Transverse colon (tissue), 4 donors: ENCODE measurements at regions not wholly inside any gene's neighbourhood (a gene's known extent, or its start where the extent isn't known, plus 50 kb on each side); places are given as distances from the start of the nearest gene placed in this dataset.
A peak's percentile ranks its signal among the peaks of the same experiment; 100 is the strongest.

Source experiments
- DNase-seq: peaks from one replicate; pipeline ENCODE4 v3.0.0-alpha.2; 2019
- H3K27ac ChIP-seq, 4 donors: fragments of 200-600 bp; sonication (generic); 2 replicates each; pipeline ENCODE4 v1.5.1; 2016 to 2018; ENCODE audit warnings: inconsistent platforms in 4 of 4
- H3K27me3 ChIP-seq: fragments of 200-600 bp; sonication (generic); 2 replicates; pipeline ENCODE4 v1.5.1; 2017; ENCODE audit warnings: inconsistent platforms
- H3K36me3 ChIP-seq, 4 donors: fragments of 200-600 bp; sonication (generic); 2 replicates each; pipeline ENCODE4 v1.5.1; 2017 to 2019; ENCODE audit warnings: inconsistent platforms in 4 of 4
- H3K4me1 ChIP-seq, 4 donors: fragments of 200-600 bp; sonication (generic); 2 replicates each; pipeline ENCODE4 v1.5.1; 2017 to 2020; ENCODE audit warnings: inconsistent platforms in 4 of 4
- H3K4me3 ChIP-seq, 4 donors: fragments of 200-600 bp; sonication (generic); 1 replicate in 1 of 4; 2 replicates in 3 of 4; pipeline versions ENCODE4 v1.5.1 to v1.6.1; 2017 to 2019; ENCODE audit warnings: inconsistent platforms in 4 of 4
- H3K9me3 ChIP-seq, 2 donors: fragments of 200-600 bp; sonication (generic); 2 replicates each; pipeline ENCODE4 v1.5.1; 2017 to 2019; ENCODE audit warnings: inconsistent platforms in 2 of 2
- CTCF ChIP-seq, 5 experiments: fragments of 200-600 bp in 3 of 5; fragments of 450-650 bp in 2 of 5; sonication (generic) in 3 of 5; IDR thresholded peaks; 1 replicate in 2 of 5; 2 replicates in 3 of 5; pipeline ENCODE4 v1.5.1; 2016 to 2017; ENCODE audit warnings: antibody characterized with exemption in 5 of 5, inconsistent platforms in 3 of 5, mild to moderate bottlenecking in 2 of 5, moderate library complexity in 1 of 5
- EP300 ChIP-seq: sonication (generic); formaldehyde crosslinking; IDR thresholded peaks from one replicate; pipeline ENCODE4 v1.6.1; 2017; ENCODE audit warnings: antibody characterized with exemption, low read depth
- POLR2A ChIP-seq: fragments of 450-650 bp; IDR thresholded peaks from one replicate; pipeline ENCODE4 v1.6.1; 2016; ENCODE audit warnings: antibody characterized with exemption, mild to moderate bottlenecking, moderate library complexity
- POLR2AphosphoS5 ChIP-seq, 3 donors: sonication (generic); formaldehyde crosslinking; IDR thresholded peaks; one replicate each; pipeline ENCODE4 v1.6.1; 2016; ENCODE audit warnings: antibody characterized with exemption in 3 of 3
- WGBS, 2 donors: methylation state at CpG; one replicate each; pipeline ENCODE4 v1.1.5; 2018; ENCODE audit warnings: low coverage in 1 of 2; 5-methylcytosine and 5-hydroxymethylcytosine counted together
- in situ Hi-C, 4 donors: fragments of 200-750 bp; cut with MboI; loops; one replicate each; pipeline versions ENCODE4 v1.15.0 to v1.15.1; 2017; ENCODE audit warnings: low sequenced_read_pairs in 3 of 4, low pct_ligation_motif_present in 1 of 4, low pct_unique_long_range_greater_than_20kb in 1 of 4
- intact Hi-C: fragments of 100-400 bp; cut with DNase I; formaldehyde crosslinking; loops from one replicate; pipeline ENCODE4 v1.15.1; 2023; ENCODE audit warnings: low total_unique reads

GRCh38 chr5:15116996-15117395, 245.4 kb upstream of the ANKH start:
- H3K4me1 ChIP-seq = no peaks in the 10 kb centered on the region
- in situ Hi-C loops (no loop called here), intact Hi-C loops (no loop called here)
- TF ChIP-seq CTCF (IDR thresholded peaks at IDR 0.05) = no peak
- no peaks in the 10 kb centered on the region for H3K27me3 ChIP-seq
- H3K36me3 ChIP-seq = no peaks in the 10 kb centered on the region
- DNase-seq = no peak
- WGBS, 2 donors = 41 to 46% methylated on average over 2 to 5 of the region's 5 CpGs
- no peak overlapping the region for H3K4me3 ChIP-seq
- H3K9me3 ChIP-seq = no peaks in the 10 kb centered on the region
- H3K27ac ChIP-seq = no peak overlapping the region

DNA sequence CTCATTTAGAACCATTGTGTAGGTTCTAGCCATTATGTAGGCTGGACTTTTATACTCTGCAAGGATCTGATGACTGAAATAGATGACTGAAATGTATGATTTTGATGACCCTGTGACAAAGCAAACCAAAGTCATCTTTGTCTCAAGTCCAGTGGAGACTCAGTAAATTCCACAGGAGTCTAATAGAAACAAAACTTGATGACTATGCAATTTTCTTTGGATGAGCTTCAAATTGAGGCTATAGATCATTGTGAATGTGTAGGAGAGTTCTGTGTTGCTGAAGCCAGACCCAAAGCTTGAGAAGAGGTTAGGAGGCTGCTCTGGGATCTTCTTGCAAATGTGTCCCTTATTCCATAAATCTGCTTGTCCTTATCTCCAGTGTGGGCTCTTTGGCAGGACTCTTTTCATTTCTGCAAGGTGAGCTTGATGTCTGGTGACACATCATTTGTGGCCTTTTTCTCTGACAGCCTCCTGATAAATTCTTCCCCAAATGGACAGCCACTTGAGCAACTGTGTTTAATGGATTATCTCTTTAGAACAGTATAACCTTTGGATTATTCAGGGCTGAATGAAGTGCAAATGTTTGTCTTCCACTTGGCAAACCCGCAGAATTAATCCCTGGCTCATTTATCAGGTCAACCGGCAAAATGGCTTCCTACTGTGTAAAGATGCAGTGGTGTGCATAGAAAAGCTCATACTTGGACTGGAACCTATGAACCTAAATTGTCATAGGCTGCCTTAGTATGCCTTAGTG, 235.1 kb upstream of the ANKH start:
- DNase-seq = no peak
- intact Hi-C loops (no loop called here), in situ Hi-C loops (no loop called here)
- Histone ChIP-seq H3K36me3 (no peaks in the 10 kb centered on the region), H3K4me1 (no peaks in the 10 kb centered on the region), H3K27me3 (no peaks in the 10 kb centered on the region), H3K9me3 (no peaks in the 10 kb centered on the region), H3K4me3 (no peak overlapping the region), H3K27ac (no peak overlapping the region)
- TF ChIP-seq CTCF (IDR thresholded peaks at IDR 0.05) = no peak
- no peak for TF ChIP-seq POLR2A
- TF ChIP-seq POLR2AphosphoS5 (IDR thresholded peaks at IDR 0.05) = no peak
- no peak for TF ChIP-seq EP300
- WGBS, 2 donors = 84 to 100% methylated on average over 1 to 2 of the region's 2 CpGs

GRCh38 chr5:15105799-15106393, 234.3 kb upstream of the ANKH start:
- intact Hi-C loops (no loop called here), in situ Hi-C loops (no loop called here)
- H3K9me3 ChIP-seq = no peaks in the 10 kb centered on the region
- no peaks in the 10 kb centered on the region for H3K4me1 ChIP-seq
- H3K27me3 ChIP-seq = no peaks in the 10 kb centered on the region
- no peak overlapping the region for H3K27ac ChIP-seq
- WGBS, 2 donors = 41 to 90% methylated on average over 1 to 2 of the region's 2 CpGs
- no peaks in the 10 kb centered on the region for H3K36me3 ChIP-seq
- peak; percentile 37 for DNase-seq
- H3K4me3 ChIP-seq = no peak overlapping the region
- TF ChIP-seq CTCF (IDR thresholded peaks at IDR 0.05) = peak; percentile 57 to 79 (median 72)
- no peak for TF ChIP-seq POLR2AphosphoS5 (IDR thresholded peaks at IDR 0.05)

- no peak for TF ChIP-seq POLR2A
- no peak for TF ChIP-seq EP300
- TF ChIP-seq CTCF (IDR thresholded peaks at IDR 0.05) = no peak
- TF ChIP-seq POLR2AphosphoS5 (IDR thresholded peaks at IDR 0.05) = no peak
- in situ Hi-C loops = no loop called here
Measured at GRCh38 chr5:15103864-15104263, 232.3 kb upstream of the ANKH start.

More at GRCh38 chr5:15103864-15104263, 232.3 kb upstream of the ANKH start:
- H3K27ac ChIP-seq = no peak overlapping the region
- no peak for DNase-seq
- H3K36me3 ChIP-seq = no peaks in the 10 kb centered on the region
- no peaks in the 10 kb centered on the region for H3K27me3 ChIP-seq
- no peaks in the 10 kb centered on the region for H3K9me3 ChIP-seq
- intact Hi-C loops = loop anchor here (5.0 kb wide), 1 partner anchor 528 kb away; no protein-coding TSS in a partner anchor
- no peaks in the 10 kb centered on the region for H3K4me1 ChIP-seq
- H3K4me3 ChIP-seq = no peak overlapping the region
- WGBS, 2 donors = 81 to 86% methylated on average over 2 to 3 of the region's 3 CpGs
